ENCODE measurements at regions not wholly inside any gene's neighbourhood (a gene's known extent, or its start where the extent isn't known, plus 50 kb on each side); places are given as distances from the start of the nearest gene placed in this dataset.

- no peak overlapping the region for H3K4me3 ChIP-seq
- no peaks in the 10 kb centered on the region for H3K9me3 ChIP-seq
- no peaks in the 10 kb centered on the region for H3K27me3 ChIP-seq
- H3K27ac ChIP-seq, result no peak overlapping the region
- ATAC-seq (no peak), DNase-seq (no peak)
- intact Hi-C loops (cut with DNase I), result no loop called here
- WGBS, 2 donors, result 80 to 89% methylated on average over 7 of the region's 7 CpGs
- no peaks in the 10 kb centered on the region for H3K36me3 ChIP-seq (replicated peaks in 1 of 2; ENCODE audit: insufficient read depth in 1 of 2, low read depth in 2 of 2)
- TF ChIP-seq CTCF (IDR thresholded peaks at IDR 0.05), result no peak
- no peak for TF ChIP-seq POLR2A (IDR thresholded peaks at IDR 0.05)
- peaks cover 4% of the 10 kb centered on the region for H3K4me1 ChIP-seq
Observed at GRCh38 chr7:25754333-25754732, 397.7 kb upstream of the NFE2L3 start.

- no peak for TF ChIP-seq CTCF (IDR thresholded peaks at IDR 0.05)
- no peak for TF ChIP-seq POLR2A (IDR thresholded peaks at IDR 0.05)
- peaks cover 4% of the 10 kb centered on the region for H3K4me1 ChIP-seq
- H3K9me3 ChIP-seq, result no peaks in the 10 kb centered on the region
- no peaks in the 10 kb centered on the region for H3K27me3 ChIP-seq
- no peaks in the 10 kb centered on the region for H3K36me3 ChIP-seq (replicated peaks in 1 of 2; ENCODE audit: insufficient read depth in 1 of 2, low read depth in 2 of 2)
- no peak overlapping the region for H3K27ac ChIP-seq
- WGBS, 2 donors, result 82 to 84% methylated on average over 1 of the region's 1 CpG
- DNase-seq, result no peak
- intact Hi-C loops (cut with DNase I), result no loop called here
- no peak for ATAC-seq
- H3K4me3 ChIP-seq, result no peak overlapping the region
Observed at GRCh38 chr7:25754751-25755150, 397.2 kb upstream of the NFE2L3 start.

- Histone ChIP-seq H3K9me3 (no peaks in the 10 kb centered on the region), H3K27me3 (no peaks in the 10 kb centered on the region), H3K36me3 (replicated peaks in 1 of 2; ENCODE audit: insufficient read depth in 1 of 2, low read depth in 2 of 2) (no peaks in the 10 kb centered on the region), H3K4me1 (no peaks in the 10 kb centered on the region), H3K4me3 (no peak overlapping the region), H3K27ac (no peak overlapping the region)
- ATAC-seq, result no peak
- no peak for TF ChIP-seq CTCF (IDR thresholded peaks at IDR 0.05)
- DNase-seq, result no peak
- intact Hi-C loops (cut with DNase I), result no loop called here
Observed at GRCh38 chr7:25756601-25757000, 395.4 kb upstream of the NFE2L3 start.

- no peaks in the 10 kb centered on the region for H3K9me3 ChIP-seq
- no peak for ATAC-seq
- intact Hi-C loops (cut with DNase I), result no loop called here
- 67 to 75% methylated on average over 4 of the region's 4 CpGs for WGBS, 2 donors
- DNase-seq, result no peak
- H3K4me3 ChIP-seq, result no peak overlapping the region
- no peaks in the 10 kb centered on the region for H3K36me3 ChIP-seq (replicated peaks in 1 of 2; ENCODE audit: insufficient read depth in 1 of 2, low read depth in 2 of 2)
- TF ChIP-seq POLR2A (IDR thresholded peaks at IDR 0.05), result no peak
- no peak overlapping the region for H3K27ac ChIP-seq
- H3K4me1 ChIP-seq, result no peaks in the 10 kb centered on the region
- H3K27me3 ChIP-seq, result no peaks in the 10 kb centered on the region
Observed at GRCh38 chr7:25758559-25758958, 393.4 kb upstream of the NFE2L3 start.

GRCh38 chr7:25759286-25759685 is 392.7 kb upstream of the NFE2L3 start:
- TF ChIP-seq CTCF (IDR thresholded peaks at IDR 0.05) (no peak), POLR2A (IDR thresholded peaks at IDR 0.05) (no peak)
- H3K9me3 ChIP-seq, result no peaks in the 10 kb centered on the region
- no peaks in the 10 kb centered on the region for H3K4me1 ChIP-seq
- intact Hi-C loops (cut with DNase I), result no loop called here
- ATAC-seq (no peak), DNase-seq (no peak)
- no peaks in the 10 kb centered on the region for H3K36me3 ChIP-seq (replicated peaks in 1 of 2; ENCODE audit: insufficient read depth in 1 of 2, low read depth in 2 of 2)
- no peaks in the 10 kb centered on the region for H3K27me3 ChIP-seq
- H3K27ac ChIP-seq, result no peak overlapping the region
- no peak overlapping the region for H3K4me3 ChIP-seq
